COR-L47 (cell line): ENCODE measurements at regions not wholly inside any gene's neighbourhood (a gene's known extent, or its start where the extent isn't known, plus 50 kb on each side); places are given as distances from the start of the nearest gene placed in this dataset.

Experiments used
- DNase-seq: peaks from one replicate; lab custom pipeline; 2025; lab: John Stamatoyannopoulos, UW

GRCh38 chr14:73800970-73801515 is 50.6 kb upstream of the PTGR2 start:
- DNase-seq, result no peak

- no peak for DNase-seq
Observed at GRCh38 chr14:73797543-73798265, 53.9 kb upstream of the PTGR2 start.

- no peak for DNase-seq
Observed at GRCh38 chr14:73796893-73797542, 54.6 kb upstream of the PTGR2 start.

GRCh38 chr14:73796415-73796814 is 55.2 kb upstream of the PTGR2 start:
- no peak for DNase-seq

GRCh38 chr14:73795974-73796373 is 55.7 kb upstream of the PTGR2 start:
- DNase-seq, result no peak

GRCh38 chr14:73795466-73795865 is 56.2 kb upstream of the PTGR2 start:
- no peak for DNase-seq

GRCh38 chr14:73794146-73794545 is 57.5 kb upstream of the PTGR2 start:
- no peak for DNase-seq

GRCh38 chr14:73792481-73792880 is 59.1 kb upstream of the PTGR2 start:
- DNase-seq, result no peak

- no peak for DNase-seq
Observed at GRCh38 chr14:73789989-73790581, 61.5 kb upstream of the PTGR2 start.

- no peak for DNase-seq
Observed at GRCh38 chr14:73788701-73789551, 62.7 kb upstream of the PTGR2 start.

- no peak for DNase-seq
Observed at GRCh38 chr14:73788317-73788598, 63.4 kb upstream of the PTGR2 start.

GRCh38 chr14:73787486-73788316 is 63.9 kb upstream of the PTGR2 start:
- no peak for DNase-seq

GRCh38 chr14:73786636-73787485 is 64.8 kb upstream of the PTGR2 start:
- DNase-seq, result no peak

- DNase-seq, result no peak
Observed at GRCh38 chr14:73785834-73786635, 65.6 kb upstream of the PTGR2 start.

GRCh38 chr14:73785336-73785833 is 66.2 kb upstream of the PTGR2 start:
- no peak for DNase-seq

- no peak for DNase-seq
Observed at GRCh38 chr14:73784988-73785313, 66.7 kb upstream of the PTGR2 start.

- no peak for DNase-seq
Observed at GRCh38 chr14:73784181-73784987, 67.2 kb upstream of the PTGR2 start.

- DNase-seq, result no peak
Observed at GRCh38 chr14:73783107-73783727, 68.4 kb upstream of the PTGR2 start.
